ENCODE measurements at regions not wholly inside any gene's neighbourhood (a gene's known extent, or its start where the extent isn't known, plus 50 kb on each side); places are given as distances from the start of the nearest gene placed in this dataset.
"Not testable (repeated sequence)": the region's sequence is repeated elsewhere in the genome, so short reads cannot be mapped to it uniquely, and the experiment has no call there.

DNA sequence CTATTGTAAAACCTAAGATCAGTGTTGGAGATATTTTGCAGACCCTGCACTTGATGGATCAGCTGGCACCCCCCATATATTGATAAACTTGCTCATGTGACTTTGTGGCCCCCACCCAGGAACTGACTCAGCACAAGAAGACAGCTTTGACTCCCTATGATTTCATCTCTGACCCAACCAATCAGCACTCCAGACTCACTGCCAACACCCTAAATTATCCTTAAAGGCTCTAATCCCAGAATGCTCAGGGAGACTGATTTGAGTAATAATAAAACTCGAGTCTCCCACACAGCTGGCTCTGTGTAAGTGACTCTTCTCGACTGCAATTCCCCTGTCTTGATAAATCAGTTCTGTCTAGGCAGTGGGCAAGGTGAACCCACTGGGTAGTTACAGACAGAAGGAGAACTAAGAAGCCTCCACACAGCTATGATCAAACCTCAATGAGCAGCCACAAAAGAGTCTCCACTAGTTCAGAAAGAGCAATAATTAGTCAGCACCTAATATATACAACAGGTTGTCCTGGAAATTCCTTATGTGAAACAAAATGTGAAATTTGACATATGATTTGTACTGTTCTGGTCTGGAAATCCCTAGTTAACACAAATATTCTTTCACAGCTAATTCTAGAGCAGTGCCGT lies 52.2 kb downstream of the ACTL7B start:
- DNase-seq, result no peak

DNA sequence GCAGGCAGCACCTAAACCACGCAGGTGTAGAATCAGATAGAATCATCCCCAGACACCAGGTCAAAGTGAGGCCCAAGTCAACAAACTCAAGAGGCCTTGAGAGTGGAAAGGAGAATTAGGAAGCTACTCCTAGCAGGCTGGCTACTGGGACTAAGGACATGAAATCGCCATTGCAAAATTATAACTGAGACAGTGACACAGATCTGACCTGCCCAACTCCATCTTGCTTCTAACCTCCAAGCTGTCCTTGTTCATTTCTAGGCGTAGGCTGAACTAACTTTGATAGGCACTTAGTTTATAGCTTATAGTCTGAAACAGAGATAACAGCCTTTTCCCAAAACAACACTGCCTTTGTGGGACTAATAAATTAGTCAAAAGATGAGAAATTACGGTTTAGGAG lies 52.8 kb downstream of the ACTL7B start:
- DNase-seq, result no peak

DNA sequence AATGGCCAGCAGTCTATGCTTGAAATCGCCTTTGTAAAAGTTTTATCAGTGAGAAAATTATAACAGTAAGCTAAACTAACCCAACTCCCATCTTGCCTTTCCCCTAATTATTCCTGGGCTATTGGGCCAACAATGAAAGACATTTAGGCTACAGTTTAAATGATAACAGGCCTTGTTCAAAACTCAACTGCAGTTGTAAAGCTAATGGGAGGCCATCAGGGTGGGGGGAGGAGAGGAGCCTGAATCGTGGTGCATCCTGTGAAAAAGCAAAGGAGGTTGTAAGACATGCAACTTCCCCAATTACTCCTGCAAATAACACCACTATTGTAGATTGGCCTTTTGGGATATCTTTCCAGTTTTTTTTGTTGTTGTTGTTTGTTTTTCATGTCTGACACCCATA lies 53.8 kb downstream of the ACTL7B start:
- no peak for DNase-seq

DNA sequence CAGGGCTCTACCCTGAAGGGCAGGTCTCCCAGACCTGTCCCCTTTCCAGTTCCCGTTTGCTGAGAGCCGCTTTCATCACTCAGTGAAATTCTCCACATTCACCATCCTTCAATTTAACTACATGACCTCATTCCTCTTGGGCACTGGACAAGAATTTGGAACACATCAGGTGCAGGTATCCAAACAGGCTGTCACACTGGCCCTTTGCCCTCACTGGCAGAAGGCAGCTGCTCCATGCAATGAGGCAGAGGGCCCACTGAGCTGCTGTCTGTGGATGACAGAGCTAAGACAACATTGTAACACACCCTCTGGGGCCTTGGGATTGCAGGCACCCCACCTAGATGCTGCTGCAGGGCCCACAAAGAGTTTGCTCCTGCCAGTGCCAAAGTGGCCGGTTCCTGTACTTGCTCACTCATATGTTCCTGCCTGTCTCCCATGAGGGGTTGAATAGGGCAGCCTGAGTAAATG lies 55.1 kb downstream of the ACTL7B start:
- no peak for DNase-seq

DNA sequence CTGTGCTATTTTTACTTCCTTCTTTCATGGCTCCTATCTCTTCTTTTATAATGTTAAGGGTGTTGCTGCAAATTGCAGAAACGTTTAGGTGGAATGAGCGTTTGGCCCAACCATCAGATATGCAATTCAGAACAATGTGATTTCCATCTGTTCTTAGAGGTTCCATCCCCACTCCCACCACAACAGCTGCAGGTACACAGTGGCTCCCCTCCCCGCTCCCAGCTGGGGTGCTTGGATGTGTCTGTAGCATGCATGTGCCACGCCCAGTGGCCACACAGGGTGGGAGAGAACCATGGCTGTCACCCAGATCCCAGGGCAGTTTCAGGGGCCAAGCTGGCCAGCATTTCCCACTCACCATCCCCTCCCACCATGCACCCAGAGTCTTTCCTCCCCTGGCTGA lies 62.2 kb downstream of the ACTL7B start:
- no peak for DNase-seq

DNA sequence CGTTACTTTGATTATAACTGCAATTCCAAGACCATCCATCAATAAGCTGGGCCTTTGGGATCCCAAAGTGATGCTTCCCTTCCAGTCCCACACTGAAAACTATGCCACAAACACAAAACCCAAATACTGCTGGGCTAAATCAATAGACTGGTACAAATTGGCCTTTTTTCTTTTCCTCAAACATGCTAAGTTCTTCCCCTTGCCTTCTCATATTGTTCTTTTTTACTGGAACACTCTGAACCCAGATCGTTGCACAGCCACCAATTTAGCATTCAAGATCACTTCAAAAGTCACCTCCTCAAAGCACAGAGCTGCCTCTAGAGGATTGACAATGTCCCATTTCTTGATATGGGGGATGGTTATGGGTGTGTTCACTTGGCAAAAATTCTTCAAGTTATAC lies 66.0 kb downstream of the ACTL7B start:
- no peak for DNase-seq

DNA sequence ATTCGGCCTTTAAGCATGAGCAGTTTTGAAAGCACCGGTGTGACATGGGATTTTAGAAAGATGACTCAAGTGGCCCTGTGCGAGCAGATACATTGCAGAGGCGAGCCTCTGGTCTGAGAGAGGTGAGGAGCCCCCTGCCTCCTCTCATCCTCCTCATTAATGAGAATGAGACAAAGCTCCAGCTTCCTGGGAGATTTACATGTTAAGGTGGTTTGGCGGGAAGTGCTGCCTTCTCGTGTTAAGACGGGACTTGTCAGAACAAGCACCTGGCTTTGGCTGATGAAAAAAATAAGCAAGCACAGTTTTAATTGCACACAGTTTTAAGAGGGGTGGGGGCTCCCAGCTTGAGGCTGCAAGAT lies 68.1 kb downstream of the ACTL7B start:
- DNase-seq, result no peak

DNA sequence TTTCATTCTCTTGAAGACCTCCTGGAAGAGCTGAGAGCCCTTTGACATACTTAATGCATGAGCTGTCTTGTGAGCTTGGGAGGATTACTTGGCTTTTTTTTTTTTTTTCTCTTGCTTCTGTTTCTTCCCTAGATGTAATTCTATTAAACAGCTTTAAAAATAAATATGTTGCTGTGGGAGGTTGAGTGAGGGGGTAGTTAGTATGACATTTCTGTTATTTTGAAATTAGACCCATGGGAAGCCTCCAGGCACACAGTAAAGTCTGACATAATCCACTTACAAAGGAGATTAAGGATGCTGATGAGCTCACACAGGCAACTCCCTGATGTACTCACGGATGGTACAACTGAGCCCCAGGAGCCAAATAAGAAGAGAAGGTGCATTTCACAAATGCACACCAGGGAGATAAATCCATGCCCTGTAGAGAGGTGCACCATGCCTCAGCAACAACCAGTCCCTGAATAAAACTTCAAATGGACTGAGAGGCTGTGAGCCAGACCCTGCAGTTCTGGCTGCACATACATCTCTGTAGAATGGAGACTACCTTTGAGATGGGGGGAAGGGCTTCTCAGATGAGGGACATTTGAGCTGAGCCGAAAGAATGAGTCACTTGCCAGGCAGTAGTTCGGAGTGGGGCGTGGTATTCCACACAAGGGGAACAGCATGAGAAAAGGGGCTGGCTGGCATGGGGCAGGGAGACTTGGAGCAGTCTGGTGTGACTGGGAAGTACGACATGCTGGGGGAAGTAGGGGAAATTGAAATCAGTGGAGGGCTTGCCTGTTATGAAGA lies 68.7 kb downstream of the ACTL7B start:
- DNase-seq, result no peak

DNA sequence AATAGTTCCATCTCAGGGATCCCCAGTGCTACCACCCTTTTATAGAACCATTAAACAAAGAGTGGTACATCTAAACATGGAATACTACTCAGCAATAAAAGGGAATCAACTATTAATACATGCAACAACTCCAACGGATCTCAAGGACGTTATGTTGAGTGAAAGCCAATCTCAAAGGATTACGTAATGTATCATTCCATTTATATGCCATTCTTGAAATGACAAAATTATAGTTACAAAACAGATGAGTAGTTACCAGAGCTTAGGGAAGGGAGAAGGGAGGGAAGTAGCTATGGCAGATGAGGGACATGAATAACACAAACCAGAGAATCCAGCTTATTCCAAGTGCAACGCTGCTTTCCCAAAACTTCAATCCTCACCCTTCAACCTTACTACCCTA lies 69.5 kb downstream of the ACTL7B start:
- no peak for DNase-seq

DNA sequence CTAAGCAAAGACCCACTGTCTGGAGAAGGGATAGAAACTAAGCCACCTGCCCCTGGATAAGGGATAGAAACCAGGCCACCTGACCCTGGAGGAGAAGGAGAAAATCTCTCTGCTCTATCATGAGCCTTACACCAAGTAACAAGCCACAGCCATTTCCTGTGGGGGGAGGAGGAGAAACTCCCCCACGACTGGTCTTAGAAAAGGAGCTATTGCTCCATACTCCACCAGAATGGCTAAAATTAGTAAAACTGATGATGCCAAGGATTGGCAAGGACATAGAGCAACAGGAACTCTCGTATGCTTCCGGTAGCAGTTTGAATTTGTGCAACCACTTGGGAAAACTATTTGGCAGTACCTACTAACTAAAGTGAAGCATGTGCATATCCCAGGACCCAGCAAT lies 70.8 kb downstream of the ACTL7B start:
- no peak for DNase-seq

DNA sequence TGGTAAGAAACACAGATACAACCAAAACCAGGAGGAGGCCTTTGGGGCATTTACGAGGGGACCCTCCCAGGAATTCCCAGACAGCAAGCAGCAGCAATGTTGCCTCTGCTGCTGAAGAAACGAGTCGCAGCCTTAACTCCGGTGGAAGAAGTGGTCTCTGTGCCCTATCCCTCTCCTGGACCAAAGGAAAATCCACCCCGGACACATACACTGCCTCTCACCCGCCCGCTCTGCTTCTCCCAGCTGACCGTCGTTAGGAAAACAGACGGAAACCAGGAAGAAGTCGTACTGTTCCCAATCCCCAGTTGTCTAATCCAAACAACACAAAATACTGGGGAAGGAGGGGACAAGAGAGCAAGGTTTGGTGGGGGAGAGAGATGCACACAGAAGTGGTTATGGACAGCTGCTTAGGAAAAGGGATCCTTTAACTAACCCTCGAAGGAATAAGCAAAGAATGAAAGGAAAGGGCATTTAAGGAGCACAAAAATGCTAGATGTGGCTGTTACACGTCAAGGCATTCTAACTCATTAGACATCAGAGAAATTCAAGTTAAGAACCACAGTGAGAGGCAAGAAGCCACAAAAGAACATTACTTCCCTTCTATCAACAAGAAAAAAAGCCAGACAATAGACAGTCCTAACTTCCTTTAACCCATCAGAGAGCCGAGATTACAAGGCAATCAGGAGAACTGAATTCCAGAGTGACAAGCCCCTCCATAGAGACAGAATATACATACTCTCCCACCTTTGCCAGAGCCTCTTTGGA lies 71.9 kb downstream of the ACTL7B start:
- no peak for DNase-seq

DNA sequence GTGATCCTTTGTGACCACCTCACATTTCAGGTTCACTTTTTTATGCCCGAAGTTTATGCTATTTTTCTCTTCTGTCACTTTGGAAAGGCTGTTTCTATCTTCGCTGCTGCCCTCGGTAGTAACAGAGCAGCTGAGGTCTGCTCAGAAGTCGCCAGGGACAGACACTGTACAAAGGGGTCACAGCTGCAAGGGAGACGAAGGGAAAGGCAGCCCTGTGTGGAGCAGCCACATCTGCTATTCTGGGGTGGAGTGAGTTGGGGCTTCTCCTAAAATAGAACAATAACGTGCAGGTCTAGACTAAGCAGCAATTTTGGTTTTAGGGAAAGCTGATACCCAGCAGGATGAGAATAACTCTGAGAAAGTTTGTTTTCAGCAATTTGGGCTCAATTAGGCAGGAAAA lies 72.5 kb downstream of the ACTL7B start:
- no peak for DNase-seq

DNA sequence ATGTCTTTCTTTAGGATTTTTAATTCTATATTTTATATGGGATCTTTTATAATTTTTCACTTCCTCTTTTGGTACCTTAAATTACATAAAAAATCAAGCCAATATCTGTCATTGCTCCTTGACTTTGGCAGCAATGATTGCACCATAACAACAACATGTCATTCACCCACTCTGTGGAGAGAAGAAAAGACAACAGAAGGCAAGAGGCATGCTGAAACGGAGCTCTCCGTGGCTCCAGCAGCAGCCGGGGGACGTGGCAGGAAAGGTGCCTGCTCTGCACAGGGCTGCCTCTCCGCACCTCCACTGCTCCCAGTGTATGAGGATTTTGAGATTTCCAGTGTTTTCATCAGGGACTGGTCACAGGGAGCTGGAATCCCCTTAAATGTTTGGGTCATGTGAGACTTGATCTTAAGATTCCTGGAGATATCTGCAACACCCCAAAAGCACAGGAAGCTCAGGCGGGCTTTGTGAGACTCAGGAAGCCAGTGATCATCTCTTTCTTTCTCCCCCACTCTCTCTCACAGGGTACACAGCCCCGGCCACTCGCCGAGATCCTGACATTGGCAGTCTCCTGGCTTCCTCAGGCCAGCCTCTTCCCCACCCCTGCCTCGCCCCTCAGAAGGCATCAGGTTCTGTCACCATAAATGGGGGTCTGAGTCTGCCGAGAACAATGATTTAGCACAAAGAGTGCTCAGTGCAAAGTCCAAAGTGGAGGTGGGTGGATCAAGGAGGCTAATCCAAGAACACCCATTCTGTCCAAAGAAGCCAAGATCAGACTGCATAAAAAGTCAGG lies 74.6 kb downstream of the ACTL7B start:
- no peak for DNase-seq

DNA sequence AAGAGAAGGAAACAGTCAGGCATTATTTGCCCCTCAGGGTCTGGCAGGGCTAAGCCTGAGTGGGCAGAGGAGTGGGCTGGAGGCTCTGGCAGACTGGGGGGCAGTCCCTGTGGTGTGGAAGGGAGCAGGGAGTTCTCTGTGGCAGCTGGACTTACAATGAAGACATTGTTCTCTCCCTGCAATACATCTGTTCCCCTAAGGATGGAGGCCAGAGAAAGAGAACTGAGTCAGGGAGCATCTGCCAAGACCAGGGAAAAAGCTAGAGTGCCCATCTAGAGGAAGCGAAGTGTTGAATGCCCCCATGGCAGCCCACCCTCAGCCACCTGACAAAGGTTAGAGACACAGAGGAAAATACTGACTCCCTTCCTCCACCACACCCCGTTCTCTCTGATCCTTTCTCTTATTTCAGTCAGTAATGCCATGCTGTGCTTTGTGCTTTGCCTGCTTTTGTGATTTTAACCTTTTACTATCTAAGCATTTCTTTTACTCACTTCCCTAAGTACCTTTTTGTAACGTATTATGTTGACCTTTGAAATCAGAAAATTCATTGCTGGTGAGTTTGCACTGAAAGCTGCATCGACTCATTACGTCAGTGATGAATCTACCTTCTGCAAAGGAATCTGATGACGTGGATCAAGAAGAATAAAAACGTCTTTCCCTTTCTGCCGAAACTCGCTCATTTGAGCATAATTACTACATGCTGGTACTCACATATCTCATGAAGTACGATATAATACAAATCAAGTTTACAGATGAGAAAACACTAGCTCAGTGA lies 76.0 kb downstream of the ACTL7B start:
- DNase-seq, result no peak

DNA sequence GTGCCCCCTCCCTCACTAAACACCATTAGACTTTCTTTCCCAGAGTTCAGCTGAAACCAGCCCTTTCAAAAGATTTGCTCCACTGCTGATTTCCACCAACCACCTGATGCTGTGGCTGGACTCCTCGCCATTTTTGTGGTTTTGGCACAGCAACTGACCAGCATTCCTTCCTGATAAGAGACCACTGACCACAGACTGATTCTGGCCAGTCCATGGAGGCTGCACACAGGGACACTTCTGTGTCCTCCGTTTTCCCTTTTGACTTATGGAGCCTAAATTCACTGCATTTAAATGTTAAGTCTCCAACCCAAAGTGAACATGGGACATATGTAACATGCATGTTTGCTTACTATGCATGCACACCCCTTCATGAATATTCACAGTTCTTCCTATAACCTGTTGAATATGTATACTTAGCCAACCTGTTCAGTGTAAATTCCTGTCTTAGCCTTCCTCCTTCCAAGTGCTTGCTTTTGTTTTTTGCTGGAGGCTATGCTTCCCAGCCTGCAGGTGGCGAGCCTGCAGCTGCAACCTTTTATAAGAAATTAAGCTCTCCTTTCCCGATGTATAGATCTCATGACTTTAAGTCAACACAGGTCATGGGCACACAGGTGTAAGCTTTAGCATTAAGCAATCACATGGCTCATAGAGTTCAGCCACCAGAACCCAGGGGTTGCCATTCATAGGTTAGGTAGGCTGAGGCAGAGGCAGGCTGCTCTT lies 78.7 kb downstream of the ACTL7B start:
- peak; percentile 4 for DNase-seq

DNA sequence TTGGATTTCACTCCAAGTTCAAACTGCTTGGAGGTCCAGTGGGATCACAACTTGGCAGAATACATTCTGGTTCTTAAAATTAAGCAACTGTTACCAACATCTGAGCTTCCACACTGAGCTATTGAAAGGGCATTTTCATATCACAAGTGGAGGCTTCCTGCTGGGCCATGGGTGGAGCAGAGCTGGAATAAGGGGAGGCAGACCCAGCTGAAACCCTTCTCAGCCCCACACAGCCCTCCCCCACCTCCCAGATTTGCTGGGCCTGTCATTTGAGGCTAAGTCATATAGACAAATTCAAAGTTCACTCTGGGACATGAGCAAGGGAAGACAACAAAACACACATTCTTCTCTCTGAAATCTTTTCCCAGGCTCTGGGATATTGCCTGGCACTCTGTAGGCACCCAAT lies 79.9 kb downstream of the ACTL7B start:
- no peak for DNase-seq

DNA sequence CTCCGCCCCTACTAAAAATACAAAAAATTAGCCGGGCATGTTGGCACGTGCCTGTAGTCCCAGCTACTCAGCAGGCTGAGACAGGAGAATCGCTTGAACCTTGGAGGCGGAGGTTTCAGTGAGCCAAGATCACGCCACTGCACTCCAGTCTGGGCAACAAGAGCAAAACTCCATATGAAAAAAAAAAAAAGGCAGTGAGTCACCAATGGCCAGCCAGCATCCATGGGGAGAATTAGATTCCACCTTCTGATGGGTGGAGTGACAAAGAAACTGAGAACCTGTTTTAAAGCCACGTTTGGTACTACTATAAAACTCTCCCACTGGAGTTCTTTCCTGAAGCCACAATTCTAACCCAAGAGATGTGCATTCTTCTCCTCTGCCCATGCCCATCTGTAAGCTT lies 81.7 kb downstream of the ACTL7B start:
- not testable (repeated sequence) for DNase-seq

DNA sequence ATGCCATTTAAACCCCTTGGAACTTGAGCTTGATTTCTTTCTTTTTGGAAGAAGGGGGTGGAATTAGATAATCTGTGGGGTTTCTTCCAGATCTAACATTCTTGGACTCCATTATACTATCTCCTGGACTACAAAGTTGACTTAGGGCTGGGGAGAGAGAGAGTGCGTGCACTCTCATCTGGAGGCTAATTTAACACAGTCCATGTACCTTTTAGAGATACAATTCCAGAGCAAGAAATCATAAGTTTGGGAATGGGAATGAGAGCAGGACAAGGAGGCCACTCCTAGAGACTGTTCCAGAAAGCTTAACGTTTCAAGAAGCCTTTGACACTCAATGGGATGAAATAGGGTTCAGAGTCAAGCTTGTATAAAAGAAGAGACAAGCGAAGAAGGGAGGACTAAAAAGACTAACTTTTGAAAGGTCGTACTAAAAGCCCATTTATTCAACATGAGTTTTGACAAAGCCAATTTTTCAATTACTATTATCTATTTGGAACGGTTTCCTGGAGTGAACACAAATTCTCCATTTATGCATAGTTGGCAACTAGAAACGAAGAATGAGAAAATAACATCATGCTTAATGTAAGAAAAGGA lies 83.4 kb downstream of the ACTL7B start:
- DNase-seq, result no peak

DNA sequence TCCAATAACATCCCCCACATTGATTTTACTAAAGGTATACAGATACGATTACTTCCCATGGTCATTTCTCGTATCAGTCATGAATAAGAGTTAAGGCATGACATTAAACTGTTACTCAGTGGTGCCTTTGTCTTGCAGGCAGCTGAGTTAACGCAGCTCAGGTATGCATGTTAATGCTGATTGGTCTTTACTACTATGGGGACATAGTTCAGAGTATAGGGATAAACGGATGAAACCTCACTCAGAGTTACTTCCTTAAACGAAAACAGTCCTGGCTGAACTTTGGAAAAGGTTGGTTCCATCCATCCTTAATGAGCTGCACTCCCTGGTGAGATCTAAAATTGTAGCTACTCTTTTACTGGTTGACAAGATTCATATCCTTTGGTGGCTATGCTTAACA lies 87.0 kb downstream of the ACTL7B start:
- DNase-seq, result no peak

DNA sequence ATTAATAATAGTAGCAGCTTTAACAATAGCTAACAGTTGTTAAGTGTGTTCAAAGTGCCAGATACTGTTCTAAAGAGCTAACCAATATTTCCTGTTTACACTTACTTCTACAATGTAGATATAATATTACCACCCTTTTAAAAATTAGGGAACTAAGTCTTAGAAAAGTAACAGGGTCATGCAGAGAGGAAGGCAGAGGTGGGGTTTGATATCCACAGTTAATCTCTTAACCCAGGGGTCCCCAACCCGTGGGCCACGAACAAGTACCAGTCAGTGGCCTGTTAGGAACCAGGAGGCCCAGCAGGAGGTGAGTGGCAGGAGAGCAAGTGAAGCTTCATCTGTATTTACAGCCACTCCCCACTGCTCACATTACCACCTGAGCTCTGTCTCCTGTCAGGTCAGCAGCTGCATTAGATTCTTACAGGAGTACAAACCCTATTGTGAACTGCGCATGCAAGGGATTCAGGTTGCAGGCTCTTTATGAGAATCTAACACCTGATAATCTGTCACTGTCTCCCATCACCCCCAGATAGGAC lies 89.1 kb downstream of the ACTL7B start:
- peak; percentile 20 for DNase-seq

DNA sequence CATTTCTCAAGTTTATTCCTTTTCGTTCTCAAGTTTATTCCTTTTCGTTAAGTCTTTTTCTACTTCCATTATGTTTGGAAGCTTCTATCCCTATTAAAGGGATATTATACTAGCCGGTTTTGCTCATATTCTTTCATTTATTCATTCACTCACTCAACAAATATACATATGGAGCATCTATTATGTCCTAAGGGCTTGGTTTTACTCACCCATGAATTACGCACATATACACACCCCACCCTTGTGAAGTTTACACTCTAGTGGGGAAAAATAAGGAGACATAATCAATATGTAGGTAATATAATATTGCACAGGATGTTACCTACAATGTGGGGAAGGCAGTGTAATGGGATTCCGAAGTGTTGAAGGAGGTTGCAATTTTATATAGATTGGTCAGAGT lies 90.5 kb downstream of the ACTL7B start:
- DNase-seq, result no peak
